ENCODE measurements at regions not wholly inside any gene's neighbourhood (a gene's known extent, or its start where the extent isn't known, plus 50 kb on each side); places are given as distances from the start of the nearest gene placed in this dataset.

GRCh38 chr1:116239916-116240315 lies 128.7 kb downstream of the MAB21L3 start:
- Histone ChIP-seq H3K4me2 (no peak overlapping the region), H3K9ac (no peak overlapping the region), H2AFZ (ENCODE audit: low read depth) (no peak overlapping the region), H3K36me3 (replicated peaks in 1 of 2; ENCODE audit: control insufficient read depth in 1 of 2, insufficient read depth in 2 of 2, low read length in 1 of 2) (no peaks in the 10 kb centered on the region), H3K4me1 (ENCODE audit: control insufficient read depth in 1 of 2, insufficient read depth in 2 of 2, low read depth in 1 of 2, low read length in 1 of 2) (no peaks in the 10 kb centered on the region), H3K9me2 (no peaks in the 10 kb centered on the region), H3F3A (replicated peaks; ENCODE audit: insufficient read depth) (no peaks in the 10 kb centered on the region), H4K20me1 (ENCODE audit: insufficient read depth) (no peaks in the 10 kb centered on the region), H3K27me3 (ENCODE audit: insufficient read depth) (0 out of 2 replicates have a peak, but pooled peaks cover 9% of the 10 kb centered on the region), H3K79me2 (ENCODE audit: insufficient read depth) (no peaks in the 10 kb centered on the region), H3K4me3 (ENCODE audit: low read depth in 2 of 2, low read length in 1 of 2) (no peak overlapping the region), H3K9me3 (no peaks in the 10 kb centered on the region), H3K27ac (ENCODE audit: low read depth in 2 of 2, low read length in 1 of 2) (no peak overlapping the region)
- ChIA-PET POLR2A (no interaction called here), CTCF (interaction anchor here (1.3 kb wide), 1 partner anchor 8 kb away, joined by 4 read pairs; no protein-coding TSS in a partner anchor)
- 20% methylated on average over 1 of the region's 1 CpG for WGBS (ENCODE audit: low lambda C conversion rate)
- no peak for DNase-seq
- TF ChIP-seq TAF1 (IDR thresholded peaks at IDR 0.05; ENCODE audit: borderline replicate concordance, low read depth, low read length), result no peak
- TF ChIP-seq POLR2AphosphoS5 (IDR thresholded peaks at IDR 0.05; ENCODE audit: low read depth, low read length), result no peak
- no peak for TF ChIP-seq REST (IDR thresholded peaks at IDR 0.05; ENCODE audit: low read depth, low read length)
- TF ChIP-seq GATA2 (CRISPR knock-in tag; IDR thresholded peaks at IDR 0.05), result no peak
- TF ChIP-seq NRF1 (IDR thresholded peaks at IDR 0.05; ENCODE audit: low read depth, low read length), result no peak
- TF ChIP-seq RXRA (IDR thresholded peaks at IDR 0.05; ENCODE audit: borderline replicate concordance, low read depth), result no peak

DNA sequence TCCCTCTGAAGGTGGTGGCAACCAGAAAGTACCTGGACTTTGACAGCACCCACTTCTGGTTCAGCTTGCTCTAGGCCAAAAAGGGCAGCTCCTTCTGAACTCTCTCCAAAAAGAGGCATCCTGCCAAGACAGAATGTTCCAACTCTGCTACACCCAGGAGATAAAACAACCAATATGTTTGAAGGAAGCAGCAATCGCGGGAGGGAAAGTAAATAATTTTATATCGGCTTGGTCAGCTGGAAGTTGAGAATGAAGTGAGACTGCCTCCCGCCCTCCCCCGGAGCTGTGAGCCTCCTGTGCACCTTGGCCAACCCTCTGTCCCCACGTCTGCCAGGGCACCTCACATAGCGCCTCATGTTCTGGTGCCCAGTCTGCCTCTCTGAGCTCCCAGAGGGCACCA lies 130.3 kb upstream of the ATP1A1 start:
- no peak overlapping the region for H3K4me3 ChIP-seq (ENCODE audit: low read depth in 2 of 2, low read length in 1 of 2)
- 0 out of 2 replicates have a peak, but pooled peaks cover 1% of the 10 kb centered on the region for H3K27me3 ChIP-seq (ENCODE audit: insufficient read depth)
- H3K36me3 ChIP-seq (replicated peaks in 1 of 2; ENCODE audit: control insufficient read depth in 1 of 2, insufficient read depth in 2 of 2, low read length in 1 of 2), result no peaks in the 10 kb centered on the region
- ChIA-PET POLR2A (no interaction called here), CTCF (interaction anchor here (1.2 to 1.4 kb wide), 2 partner anchors 11 to 104 kb away, joined by 3 to 6 read pairs; no protein-coding TSS in a partner anchor)
- H4K20me1 ChIP-seq (ENCODE audit: insufficient read depth), result no peaks in the 10 kb centered on the region
- no peak overlapping the region for H3K9ac ChIP-seq
- H2AFZ ChIP-seq (ENCODE audit: low read depth), result no peak overlapping the region
- no peaks in the 10 kb centered on the region for H3K79me2 ChIP-seq (ENCODE audit: insufficient read depth)
- 74% methylated on average over 6 of the region's 7 CpGs for WGBS (ENCODE audit: low lambda C conversion rate)
- no peaks in the 10 kb centered on the region for H3K4me1 ChIP-seq (ENCODE audit: control insufficient read depth in 1 of 2, insufficient read depth in 2 of 2, low read depth in 1 of 2, low read length in 1 of 2)
- DNase-seq, result no peak
- H3K27ac ChIP-seq (ENCODE audit: low read depth in 2 of 2, low read length in 1 of 2), result no peak overlapping the region
- H3F3A ChIP-seq (replicated peaks; ENCODE audit: insufficient read depth), result no peaks in the 10 kb centered on the region
- H3K9me3 ChIP-seq, result no peaks in the 10 kb centered on the region
- no peaks in the 10 kb centered on the region for H3K9me2 ChIP-seq
- H3K4me2 ChIP-seq, result no peak overlapping the region
- no peak for TF ChIP-seq ELF1 (IDR thresholded peaks at IDR 0.05)
- TF ChIP-seq CHD2 (IDR thresholded peaks at IDR 0.05; ENCODE audit: low read length, partially characterized antibody), result no peak
- TF ChIP-seq, protein P1, sequence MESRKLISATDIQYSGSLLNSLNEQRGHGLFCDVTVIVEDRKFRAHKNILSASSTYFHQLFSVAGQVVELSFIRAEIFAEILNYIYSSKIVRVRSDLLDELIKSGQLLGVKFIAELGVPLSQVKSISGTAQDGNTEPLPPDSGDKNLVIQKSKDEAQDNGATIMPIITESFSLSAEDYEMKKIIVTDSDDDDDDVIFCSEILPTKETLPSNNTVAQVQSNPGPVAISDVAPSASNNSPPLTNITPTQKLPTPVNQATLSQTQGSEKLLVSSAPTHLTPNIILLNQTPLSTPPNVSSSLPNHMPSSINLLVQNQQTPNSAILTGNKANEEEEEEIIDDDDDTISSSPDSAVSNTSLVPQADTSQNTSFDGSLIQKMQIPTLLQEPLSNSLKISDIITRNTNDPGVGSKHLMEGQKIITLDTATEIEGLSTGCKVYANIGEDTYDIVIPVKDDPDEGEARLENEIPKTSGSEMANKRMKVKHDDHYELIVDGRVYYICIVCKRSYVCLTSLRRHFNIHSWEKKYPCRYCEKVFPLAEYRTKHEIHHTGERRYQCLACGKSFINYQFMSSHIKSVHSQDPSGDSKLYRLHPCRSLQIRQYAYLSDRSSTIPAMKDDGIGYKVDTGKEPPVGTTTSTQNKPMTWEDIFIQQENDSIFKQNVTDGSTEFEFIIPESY (IDR thresholded peaks at IDR 0.05; ENCODE audit: borderline replicate concordance, low read depth), result no peak
- no peak for TF ChIP-seq GATA2 (CRISPR knock-in tag; IDR thresholded peaks at IDR 0.05)
- no peak for TF ChIP-seq USF1 (IDR thresholded peaks at IDR 0.05; ENCODE audit: borderline replicate concordance, low read depth)
- TF ChIP-seq SIN3A (IDR thresholded peaks at IDR 0.05; ENCODE audit: borderline replicate concordance, low read depth, low read length), result no peak
- no peak for TF ChIP-seq RAD21 (IDR thresholded peaks at IDR 0.05; ENCODE audit: low read length)
- no peak for TF ChIP-seq FOXJ3 (CRISPR knock-in tag; IDR thresholded peaks at IDR 0.05)
- TF ChIP-seq PBX3 (IDR thresholded peaks at IDR 0.05), result no peak
- TF ChIP-seq POLR2AphosphoS5 (IDR thresholded peaks at IDR 0.05; ENCODE audit: low read depth, low read length), result no peak
- no peak for TF ChIP-seq USF2 (IDR thresholded peaks at IDR 0.05; ENCODE audit: borderline replicate concordance, low read depth, low read length)
- TF ChIP-seq MAX (IDR thresholded peaks at IDR 0.05; ENCODE audit: low read depth), result no peak
- no peak for TF ChIP-seq NFIC (IDR thresholded peaks at IDR 0.05; ENCODE audit: borderline replicate concordance)
- TF ChIP-seq MXI1 (IDR thresholded peaks at IDR 0.05; ENCODE audit: low read depth, low read length), result no peak

Data from SK-N-SH (cell line).